Mesothelial cell of epicardium (in vitro differentiated cells): ENCODE measurements at regions not wholly inside any gene's neighbourhood (a gene's known extent, or its start where the extent isn't known, plus 50 kb on each side); places are given as distances from the start of the nearest gene placed in this dataset.
A peak's percentile ranks its signal among the peaks of the same experiment; 100 is the strongest.

Experiments used
- DNase-seq, 2 experiments: peaks; one replicate each; pipeline ENCODE4 v3.0.0; 2021; ENCODE audit warnings: low spot score in 2 of 2; ENCODE audit not compliant: unreplicated experiment in 2 of 2
- H3K27ac Mint-ChIP-seq: 2 replicates; pipeline ENCODE4 v1.8.0; 2021; ENCODE audit warnings: mixed read lengths
- H3K27me3 Mint-ChIP-seq: 2 replicates; pipeline ENCODE4 v1.8.0; 2021; ENCODE audit warnings: low read depth, mixed read lengths
- H3K36me3 Mint-ChIP-seq: 2 replicates; pipeline ENCODE4 v1.8.0; 2021; ENCODE audit warnings: mixed read lengths
- H3K4me1 Mint-ChIP-seq: 2 replicates; pipeline ENCODE4 v1.8.0; 2021; ENCODE audit warnings: mixed read lengths
- H3K4me3 Mint-ChIP-seq: 2 replicates; pipeline ENCODE4 v1.8.0; 2021; ENCODE audit warnings: mild to moderate bottlenecking, moderate library complexity, mixed read lengths
- H3K9me3 Mint-ChIP-seq: 2 replicates; pipeline ENCODE4 v1.8.0; 2021; ENCODE audit warnings: mixed read lengths
- CTCF ChIP-seq: fragments of 200-600 bp; sonication (generic); IDR thresholded peaks from one replicate; pipeline ENCODE4 v1.5.0; 2021; ENCODE audit warnings: antibody characterized with exemption; ENCODE audit not compliant: unreplicated experiment

GRCh38 chr4:122671919-122672490, 51.1 kb upstream of the IL21 start:
- H3K27ac Mint-ChIP-seq, result no peak overlapping the region
- peaks cover 2% of the 10 kb centered on the region for H3K36me3 Mint-ChIP-seq
- no peak for TF ChIP-seq CTCF
- H3K27me3 Mint-ChIP-seq, result no peaks in the 10 kb centered on the region
- H3K4me3 Mint-ChIP-seq, result no peak overlapping the region
- peaks cover 36% of the 10 kb centered on the region for H3K4me1 Mint-ChIP-seq
- DNase-seq, result no peak
- H3K9me3 Mint-ChIP-seq, result peaks cover 16% of the 10 kb centered on the region

- H3K4me1 Mint-ChIP-seq, result peaks cover 26% of the 10 kb centered on the region
- peaks cover 16% of the 10 kb centered on the region for H3K9me3 Mint-ChIP-seq
- DNase-seq, result no peak
- TF ChIP-seq CTCF, result no peak
- peak overlapping the region; percentile 50 for H3K27ac Mint-ChIP-seq
- H3K4me3 Mint-ChIP-seq, result no peak overlapping the region
- no peaks in the 10 kb centered on the region for H3K27me3 Mint-ChIP-seq
- H3K36me3 Mint-ChIP-seq, result peaks cover 2% of the 10 kb centered on the region
Measured at GRCh38 chr4:122673252-122673651, 52.4 kb upstream of the IL21 start.

GRCh38 chr4:122674371-122674770, 53.5 kb upstream of the IL21 start:
- Mint-ChIP-seq H3K4me3 (no peak overlapping the region), H3K27ac (no peak overlapping the region), H3K36me3 (peaks cover 2% of the 10 kb centered on the region), H3K9me3 (peaks cover 16% of the 10 kb centered on the region), H3K4me1 (peaks cover 18% of the 10 kb centered on the region), H3K27me3 (no peaks in the 10 kb centered on the region)
- no peak for TF ChIP-seq CTCF
- DNase-seq, result no peak

GRCh38 chr4:122679317-122679716, 53.2 kb upstream of the BBS12 start:
- TF ChIP-seq CTCF, result no peak
- H3K9me3 Mint-ChIP-seq, result peaks cover 40% of the 10 kb centered on the region
- DNase-seq, result no peak

GRCh38 chr4:122679946-122680345, 52.6 kb upstream of the BBS12 start:
- H3K27ac Mint-ChIP-seq, result no peak overlapping the region
- TF ChIP-seq CTCF, result no peak

More at GRCh38 chr4:122679317-122679716, 53.2 kb upstream of the BBS12 start:
- Mint-ChIP-seq H3K27me3 (no peaks in the 10 kb centered on the region), H3K36me3 (peaks cover 2% of the 10 kb centered on the region), H3K4me1 (peaks cover 4% of the 10 kb centered on the region), H3K4me3 (no peak overlapping the region), H3K27ac (no peak overlapping the region)

GRCh38 chr4:122681568-122681967, 50.9 kb upstream of the BBS12 start:
- H3K36me3 Mint-ChIP-seq, result no peaks in the 10 kb centered on the region
- H3K27me3 Mint-ChIP-seq, result no peaks in the 10 kb centered on the region
- H3K4me3 Mint-ChIP-seq, result no peak overlapping the region

More at GRCh38 chr4:122679946-122680345, 52.6 kb upstream of the BBS12 start:
- peaks cover 2% of the 10 kb centered on the region for H3K36me3 Mint-ChIP-seq
- DNase-seq, result no peak
- no peaks in the 10 kb centered on the region for H3K27me3 Mint-ChIP-seq
- no peaks in the 10 kb centered on the region for H3K4me1 Mint-ChIP-seq
- H3K9me3 Mint-ChIP-seq, result peaks cover 40% of the 10 kb centered on the region
- no peak overlapping the region for H3K4me3 Mint-ChIP-seq

More at GRCh38 chr4:122681568-122681967, 50.9 kb upstream of the BBS12 start:
- peaks cover 26% of the 10 kb centered on the region for H3K9me3 Mint-ChIP-seq
- no peak for TF ChIP-seq CTCF
- no peak for DNase-seq
- H3K4me1 Mint-ChIP-seq, result no peaks in the 10 kb centered on the region
- no peak overlapping the region for H3K27ac Mint-ChIP-seq
